NCI-H2227 treated with DMSO at 0.1 percent for 48 hours (cell line): ENCODE measurements at regions not wholly inside any gene's neighbourhood (a gene's known extent, or its start where the extent isn't known, plus 50 kb on each side); places are given as distances from the start of the nearest gene placed in this dataset.
"Not testable (repeated sequence)": the region's sequence is repeated elsewhere in the genome, so short reads cannot be mapped to it uniquely, and the experiment has no call there.

Experiments
- DNase-seq: peaks from one replicate; lab custom pipeline; 2025; lab: John Stamatoyannopoulos, UW

- no peak for DNase-seq
Observed at GRCh38 chr2:180604077-180604476, 376.3 kb upstream of the UBE2E3 start.

GRCh38 chr2:180601016-180601415, 379.4 kb upstream of the UBE2E3 start:
- no peak for DNase-seq

- DNase-seq: no peak
Observed at GRCh38 chr2:180599804-180600203, 380.6 kb upstream of the UBE2E3 start.

GRCh38 chr2:180597179-180597578, 383.2 kb upstream of the UBE2E3 start:
- DNase-seq: no peak

GRCh38 chr2:180596453-180596852, 384.0 kb upstream of the UBE2E3 start:
- no peak for DNase-seq

- DNase-seq: no peak
Observed at GRCh38 chr2:180591947-180592346, 388.5 kb upstream of the UBE2E3 start.

GRCh38 chr2:180591093-180591781, 389.2 kb upstream of the UBE2E3 start:
- not testable (repeated sequence) for DNase-seq

GRCh38 chr2:180583441-180584140, 396.8 kb upstream of the UBE2E3 start:
- no peak for DNase-seq

- DNase-seq: no peak
Observed at GRCh38 chr2:180579388-180579787, 401.0 kb upstream of the UBE2E3 start.

- DNase-seq: no peak
Observed at GRCh38 chr2:180578441-180578840, 402.0 kb upstream of the UBE2E3 start.

- DNase-seq: no peak
Observed at GRCh38 chr2:180577567-180577966, 402.8 kb upstream of the UBE2E3 start.

GRCh38 chr2:180573951-180574350, 406.5 kb upstream of the UBE2E3 start:
- no peak for DNase-seq

- DNase-seq: no peak
Observed at GRCh38 chr2:180572346-180572745, 408.1 kb upstream of the UBE2E3 start.

- DNase-seq: no peak
Observed at GRCh38 chr2:180571559-180571958, 408.8 kb upstream of the UBE2E3 start.

- no peak for DNase-seq
Observed at GRCh38 chr2:180570864-180571263, 409.5 kb upstream of the UBE2E3 start.

GRCh38 chr2:180564051-180564450, 416.4 kb upstream of the UBE2E3 start:
- no peak for DNase-seq

- no peak for DNase-seq
Observed at GRCh38 chr2:180562378-180562777, 418.0 kb upstream of the UBE2E3 start.

GRCh38 chr2:180559771-180560170, 420.6 kb upstream of the UBE2E3 start:
- no peak for DNase-seq

- no peak for DNase-seq
Observed at GRCh38 chr2:180559038-180559437, 421.4 kb upstream of the UBE2E3 start.

GRCh38 chr2:180555391-180555965, 424.9 kb upstream of the UBE2E3 start:
- no peak for DNase-seq

- no peak for DNase-seq
Observed at GRCh38 chr2:180554330-180554729, 426.1 kb upstream of the UBE2E3 start.

- no peak for DNase-seq
Observed at GRCh38 chr2:180553094-180553715, 427.2 kb upstream of the UBE2E3 start.

- no peak for DNase-seq
Observed at GRCh38 chr2:180542511-180542910, 437.9 kb upstream of the UBE2E3 start.
